Liver (tissue), 3 donors: ENCODE measurements at regions not wholly inside any gene's neighbourhood (a gene's known extent, or its start where the extent isn't known, plus 50 kb on each side); places are given as distances from the start of the nearest gene placed in this dataset.

Experiments used
- GABPA ChIP-seq, 2 donors: IDR thresholded peaks in 1 of 2; conservative IDR thresholded peaks in 1 of 2; 2 replicates each; pipeline ENCODE4 v1.6.1; 2016; ENCODE audit warnings: antibody characterized with exemption in 2 of 2, mild to moderate bottlenecking in 1 of 2, moderate library complexity in 1 of 2
- HNF4A ChIP-seq, 2 donors: conservative IDR thresholded peaks; 2 replicates each; pipeline ENCODE4 v1.6.1; 2016; ENCODE audit warnings: antibody characterized with exemption in 2 of 2, mild to moderate bottlenecking in 2 of 2
- JUND ChIP-seq, 2 donors: IDR thresholded peaks; 2 replicates each; pipeline ENCODE4 v1.6.1; 2016; ENCODE audit warnings: antibody characterized with exemption in 2 of 2
- RAD21 ChIP-seq, 2 donors: IDR thresholded peaks; 2 replicates each; pipeline ENCODE4 v1.6.1; 2016; ENCODE audit warnings: antibody characterized with exemption in 2 of 2, mild to moderate bottlenecking in 2 of 2
- YY1 ChIP-seq: IDR thresholded peaks from 2 replicates; pipeline ENCODE4 v1.6.1; 2016; ENCODE audit warnings: antibody characterized with exemption, mild to moderate bottlenecking
- TF ChIP-seq, protein P1 (sequence below): fragments of 150-350 bp; IDR thresholded peaks from 2 replicates; pipeline ENCODE4 v1.5.1; 2017; ENCODE audit warnings: improper control_type of control experiment, low read depth, low read length; ENCODE audit not compliant: missing input control
- TF ChIP-seq, protein P2 (sequence below): IDR thresholded peaks from 2 replicates; pipeline ENCODE4 v1.6.1; 2016; ENCODE audit warnings: antibody characterized with exemption, mild to moderate bottlenecking
- donor health status: healthy.
- donor health status: healthy.

DNA sequence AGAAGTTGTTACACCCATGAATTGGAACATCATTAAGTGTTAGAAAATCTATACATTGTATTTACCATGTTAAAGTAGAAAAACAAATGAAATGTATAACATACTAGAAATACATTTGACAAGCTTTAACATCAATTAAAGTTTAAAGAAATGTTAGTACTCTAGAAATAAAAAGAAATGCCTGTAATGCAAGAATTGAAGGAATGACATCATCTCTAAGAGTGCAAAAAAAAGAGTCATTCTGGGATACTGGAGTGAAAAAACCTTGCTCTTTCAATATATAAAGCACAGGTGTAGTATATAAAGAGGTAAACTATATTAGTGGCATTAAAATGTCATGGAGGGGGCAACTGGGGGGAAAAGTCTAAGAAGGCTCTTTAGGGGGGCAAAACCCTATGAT lies 210.8 kb upstream of the PLD5 start:
- TF ChIP-seq, protein P1, sequence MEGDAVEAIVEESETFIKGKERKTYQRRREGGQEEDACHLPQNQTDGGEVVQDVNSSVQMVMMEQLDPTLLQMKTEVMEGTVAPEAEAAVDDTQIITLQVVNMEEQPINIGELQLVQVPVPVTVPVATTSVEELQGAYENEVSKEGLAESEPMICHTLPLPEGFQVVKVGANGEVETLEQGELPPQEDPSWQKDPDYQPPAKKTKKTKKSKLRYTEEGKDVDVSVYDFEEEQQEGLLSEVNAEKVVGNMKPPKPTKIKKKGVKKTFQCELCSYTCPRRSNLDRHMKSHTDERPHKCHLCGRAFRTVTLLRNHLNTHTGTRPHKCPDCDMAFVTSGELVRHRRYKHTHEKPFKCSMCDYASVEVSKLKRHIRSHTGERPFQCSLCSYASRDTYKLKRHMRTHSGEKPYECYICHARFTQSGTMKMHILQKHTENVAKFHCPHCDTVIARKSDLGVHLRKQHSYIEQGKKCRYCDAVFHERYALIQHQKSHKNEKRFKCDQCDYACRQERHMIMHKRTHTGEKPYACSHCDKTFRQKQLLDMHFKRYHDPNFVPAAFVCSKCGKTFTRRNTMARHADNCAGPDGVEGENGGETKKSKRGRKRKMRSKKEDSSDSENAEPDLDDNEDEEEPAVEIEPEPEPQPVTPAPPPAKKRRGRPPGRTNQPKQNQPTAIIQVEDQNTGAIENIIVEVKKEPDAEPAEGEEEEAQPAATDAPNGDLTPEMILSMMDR = no peak
- TF ChIP-seq, protein P2, sequence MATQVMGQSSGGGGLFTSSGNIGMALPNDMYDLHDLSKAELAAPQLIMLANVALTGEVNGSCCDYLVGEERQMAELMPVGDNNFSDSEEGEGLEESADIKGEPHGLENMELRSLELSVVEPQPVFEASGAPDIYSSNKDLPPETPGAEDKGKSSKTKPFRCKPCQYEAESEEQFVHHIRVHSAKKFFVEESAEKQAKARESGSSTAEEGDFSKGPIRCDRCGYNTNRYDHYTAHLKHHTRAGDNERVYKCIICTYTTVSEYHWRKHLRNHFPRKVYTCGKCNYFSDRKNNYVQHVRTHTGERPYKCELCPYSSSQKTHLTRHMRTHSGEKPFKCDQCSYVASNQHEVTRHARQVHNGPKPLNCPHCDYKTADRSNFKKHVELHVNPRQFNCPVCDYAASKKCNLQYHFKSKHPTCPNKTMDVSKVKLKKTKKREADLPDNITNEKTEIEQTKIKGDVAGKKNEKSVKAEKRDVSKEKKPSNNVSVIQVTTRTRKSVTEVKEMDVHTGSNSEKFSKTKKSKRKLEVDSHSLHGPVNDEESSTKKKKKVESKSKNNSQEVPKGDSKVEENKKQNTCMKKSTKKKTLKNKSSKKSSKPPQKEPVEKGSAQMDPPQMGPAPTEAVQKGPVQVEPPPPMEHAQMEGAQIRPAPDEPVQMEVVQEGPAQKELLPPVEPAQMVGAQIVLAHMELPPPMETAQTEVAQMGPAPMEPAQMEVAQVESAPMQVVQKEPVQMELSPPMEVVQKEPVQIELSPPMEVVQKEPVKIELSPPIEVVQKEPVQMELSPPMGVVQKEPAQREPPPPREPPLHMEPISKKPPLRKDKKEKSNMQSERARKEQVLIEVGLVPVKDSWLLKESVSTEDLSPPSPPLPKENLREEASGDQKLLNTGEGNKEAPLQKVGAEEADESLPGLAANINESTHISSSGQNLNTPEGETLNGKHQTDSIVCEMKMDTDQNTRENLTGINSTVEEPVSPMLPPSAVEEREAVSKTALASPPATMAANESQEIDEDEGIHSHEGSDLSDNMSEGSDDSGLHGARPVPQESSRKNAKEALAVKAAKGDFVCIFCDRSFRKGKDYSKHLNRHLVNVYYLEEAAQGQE = no peak
- no peak for TF ChIP-seq JUND (IDR thresholded peaks at IDR 0.05)
- TF ChIP-seq GABPA (IDR thresholded peaks at IDR 0.05 in 1 of 2, conservative IDR thresholded peaks at IDR 0.05 in 1 of 2) = no peak
- no peak for TF ChIP-seq HNF4A (conservative IDR thresholded peaks at IDR 0.05)
- TF ChIP-seq YY1 = no peak
- no peak for TF ChIP-seq RAD21 (IDR thresholded peaks at IDR 0.05)
